Lung microvascular endothelial cell (primary cell): ENCODE measurements at regions not wholly inside any gene's neighbourhood (a gene's known extent, or its start where the extent isn't known, plus 50 kb on each side); places are given as distances from the start of the nearest gene placed in this dataset.

Experiments
- DNase-seq, 2 donors: peaks; one replicate each; pipeline versions ENCODE4 v3.0.0 to v3.0.0-alpha.2; 2010; ENCODE audit warnings: low read depth in 2 of 2

GRCh38 chr10:36118314-36118713 lies 476.2 kb upstream of the FZD8 start:
- no peak for DNase-seq

- DNase-seq, result no peak
These were observed 475.8 kb upstream of the FZD8 start for GRCh38 chr10:36117890-36118289.

- no peak for DNase-seq
These were observed 475.1 kb upstream of the FZD8 start for GRCh38 chr10:36117231-36117630.

GRCh38 chr10:36116731-36117130 lies 474.6 kb upstream of the FZD8 start:
- no peak for DNase-seq

GRCh38 chr10:36116040-36116439 lies 473.9 kb upstream of the FZD8 start:
- no peak for DNase-seq

- no peak for DNase-seq
These were observed 473.3 kb upstream of the FZD8 start for GRCh38 chr10:36115364-36115763.

- DNase-seq, result no peak
These were observed 472.8 kb upstream of the FZD8 start for GRCh38 chr10:36114913-36115312.

- no peak for DNase-seq
These were observed 472.0 kb upstream of the FZD8 start for GRCh38 chr10:36114141-36114540.

GRCh38 chr10:36111676-36112075 lies 469.6 kb upstream of the FZD8 start:
- no peak for DNase-seq

- no peak for DNase-seq
These were observed 468.0 kb upstream of the FZD8 start for GRCh38 chr10:36110097-36110496.

GRCh38 chr10:36109399-36110023 lies 467.4 kb upstream of the FZD8 start:
- DNase-seq, result no peak

GRCh38 chr10:36097696-36098095 lies 455.6 kb upstream of the FZD8 start:
- DNase-seq, result no peak

- DNase-seq, result peak in 1 of 2 donors; percentile 58
These were observed 454.5 kb upstream of the FZD8 start for GRCh38 chr10:36096576-36096975.

GRCh38 chr10:36094096-36094495 lies 452.0 kb upstream of the FZD8 start:
- DNase-seq, result peak; percentile 13 to 66

GRCh38 chr10:36092116-36092515 lies 450.0 kb upstream of the FZD8 start:
- DNase-seq, result no peak

GRCh38 chr10:36091007-36091406 lies 448.9 kb upstream of the FZD8 start:
- DNase-seq, result no peak

- DNase-seq, result no peak
These were observed 447.8 kb upstream of the FZD8 start for GRCh38 chr10:36089790-36090440.

GRCh38 chr10:36087006-36088005 lies 445.2 kb upstream of the FZD8 start:
- no peak for DNase-seq

GRCh38 chr10:36075196-36075595 lies 433.1 kb upstream of the FZD8 start:
- DNase-seq, result no peak

GRCh38 chr10:36073796-36074345 lies 431.8 kb upstream of the FZD8 start:
- no peak for DNase-seq

GRCh38 chr10:36068542-36068941 lies 426.4 kb upstream of the FZD8 start:
- DNase-seq, result no peak

- DNase-seq, result no peak
These were observed 425.7 kb upstream of the FZD8 start for GRCh38 chr10:36067748-36068147.
